ENCODE measurements at regions not wholly inside any gene's neighbourhood (a gene's known extent, or its start where the extent isn't known, plus 50 kb on each side); places are given as distances from the start of the nearest gene placed in this dataset.

DNA sequence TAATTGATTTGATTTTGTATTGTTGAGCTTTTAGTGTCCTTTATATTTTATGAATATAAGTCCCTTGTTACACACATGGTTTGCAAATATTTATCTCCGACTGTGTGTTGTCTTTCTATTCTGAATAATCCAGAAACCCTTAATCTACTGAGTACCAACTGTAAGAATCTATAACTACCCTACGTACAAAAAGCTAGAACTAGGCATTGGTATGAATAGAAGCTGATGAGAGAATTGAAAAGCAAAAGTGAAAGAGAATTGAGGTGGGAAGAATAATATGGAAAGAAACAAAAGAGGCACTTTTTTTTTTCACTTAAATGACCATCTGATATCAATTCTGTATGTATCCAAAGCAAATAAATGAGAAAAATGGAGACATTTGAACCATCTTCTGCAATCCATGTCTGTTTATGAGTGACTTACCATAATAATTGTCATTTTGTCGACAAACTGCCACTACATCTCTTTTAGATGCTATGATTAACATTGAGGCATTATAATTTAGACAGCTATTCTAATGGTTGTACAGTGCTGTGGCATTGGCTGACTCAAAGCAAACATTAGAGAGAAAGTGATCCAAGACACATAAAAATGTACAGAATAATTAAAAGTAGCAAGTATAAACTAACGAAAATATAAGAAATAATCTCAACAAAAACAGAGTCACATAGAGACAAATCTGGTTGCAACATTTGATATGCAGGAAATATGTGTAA is 1516.6 kb upstream of the AGA start:
- no peaks in the 10 kb centered on the region for H3K36me3 Mint-ChIP-seq (ENCODE audit: insufficient read depth)
- H3K4me3 Mint-ChIP-seq: no peak overlapping the region
- H3K27ac Mint-ChIP-seq: no peak overlapping the region
- DNase-seq (no peak), ATAC-seq (replicated peaks) (no peak)
- no peaks in the 10 kb centered on the region for H3K4me1 Mint-ChIP-seq (ENCODE audit: low read depth in 2 of 2)
- peaks cover 6% of the 10 kb centered on the region in 2 donors for H3K9me3 Mint-ChIP-seq
- H3K27me3 Mint-ChIP-seq: no peaks in the 10 kb centered on the region

DNA sequence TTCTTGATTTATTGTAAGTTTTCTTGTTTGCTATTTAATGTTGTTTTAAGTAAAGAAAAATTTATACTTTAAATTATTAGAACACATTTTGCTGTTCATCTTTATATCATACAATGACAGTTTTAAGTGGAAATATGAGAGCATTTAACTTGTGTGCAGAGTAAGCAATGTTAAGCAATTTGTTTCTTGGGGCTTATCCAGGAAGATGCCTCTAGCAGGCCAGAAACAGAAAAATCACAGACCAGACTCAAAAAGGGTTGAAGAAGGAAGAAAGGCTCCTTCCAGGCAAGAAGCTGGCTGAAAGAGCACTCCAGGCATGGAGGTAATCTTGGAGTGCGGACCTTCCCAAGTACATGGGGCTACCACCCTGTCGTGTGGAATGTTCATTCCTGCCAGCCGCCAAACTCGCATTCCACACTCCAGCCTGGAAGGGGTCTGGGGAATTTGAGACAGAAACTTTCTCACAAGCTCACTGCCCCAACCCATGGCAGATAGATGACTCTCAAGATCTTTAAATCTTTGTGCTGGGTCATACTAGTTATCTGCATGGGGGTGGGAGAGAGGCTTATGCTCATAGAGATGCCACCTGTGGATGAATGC is 1521.3 kb upstream of the AGA start:
- Mint-ChIP-seq H3K27me3 (no peaks in the 10 kb centered on the region), H3K9me3 (peaks cover 8 to 10% of the 10 kb centered on the region in 2 donors), H3K27ac (no peak overlapping the region), H3K4me3 (no peak overlapping the region), H3K36me3 (ENCODE audit: insufficient read depth) (no peaks in the 10 kb centered on the region), H3K4me1 (ENCODE audit: low read depth in 2 of 2) (no peaks in the 10 kb centered on the region)
- no peak for DNase-seq
- ATAC-seq (replicated peaks): no peak

DNA sequence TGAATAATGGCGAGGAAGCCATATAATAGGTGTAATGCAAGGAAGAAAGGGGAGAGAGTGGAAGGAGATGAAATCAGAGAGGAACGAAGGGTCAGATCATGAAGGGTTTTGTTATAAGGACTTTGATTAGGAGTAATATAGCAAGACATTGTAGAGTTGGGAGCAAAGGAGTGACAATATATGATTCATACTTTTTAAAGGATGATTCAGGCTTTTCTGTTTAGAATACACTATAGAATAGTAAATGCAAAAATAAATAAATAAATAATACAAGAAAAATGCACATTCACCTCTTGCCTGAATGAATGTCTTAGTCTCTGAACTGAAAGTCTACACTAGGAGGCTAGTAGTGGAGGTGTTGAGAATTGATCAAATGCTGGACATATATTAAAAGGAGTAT is 1524.4 kb upstream of the AGA start:
- Mint-ChIP-seq H3K27me3 (no peaks in the 10 kb centered on the region), H3K27ac (no peak overlapping the region), H3K4me1 (ENCODE audit: low read depth in 2 of 2) (no peaks in the 10 kb centered on the region), H3K9me3 (peaks cover 14 to 15% of the 10 kb centered on the region in 2 donors), H3K36me3 (ENCODE audit: insufficient read depth) (no peaks in the 10 kb centered on the region), H3K4me3 (no peak overlapping the region)
- ATAC-seq (replicated peaks) (no peak), DNase-seq (no peak)

DNA sequence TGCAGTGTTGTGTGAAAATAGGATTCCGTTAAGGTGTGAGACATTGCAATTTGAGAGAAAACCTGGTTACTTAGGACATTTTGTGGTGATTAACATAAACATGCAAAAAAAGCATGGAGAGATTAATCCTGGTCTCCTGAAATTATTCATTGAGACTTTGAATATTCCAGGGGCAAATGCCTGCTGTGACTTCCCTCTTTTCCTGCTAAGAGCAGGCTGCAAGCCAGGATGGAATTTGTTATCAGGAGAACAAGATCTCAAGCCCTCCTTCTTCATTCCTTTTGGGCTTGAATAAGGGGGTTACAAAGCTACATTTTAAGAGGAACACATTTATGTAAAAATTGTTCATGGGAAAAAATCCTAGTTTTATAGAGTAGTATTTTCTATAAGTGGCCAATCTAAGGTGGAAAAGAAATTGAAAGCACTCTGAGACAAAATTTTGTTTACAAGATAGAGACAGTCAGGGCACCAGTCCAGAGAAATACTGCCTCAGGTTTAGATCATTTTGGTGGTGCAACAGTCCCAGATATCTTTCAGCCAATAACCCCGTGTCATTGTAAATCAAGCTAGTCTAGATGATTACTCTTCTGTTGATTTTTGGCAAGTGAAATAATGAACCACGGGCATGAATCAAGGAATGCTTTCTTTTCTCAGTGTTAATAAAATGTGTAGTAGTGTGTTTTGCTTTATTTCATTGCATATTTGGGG is 1528.3 kb upstream of the AGA start:
- H3K27me3 Mint-ChIP-seq: no peaks in the 10 kb centered on the region
- H3K36me3 Mint-ChIP-seq (ENCODE audit: insufficient read depth): no peaks in the 10 kb centered on the region
- peaks cover 15% of the 10 kb centered on the region in 2 donors for H3K9me3 Mint-ChIP-seq
- no peak overlapping the region for H3K27ac Mint-ChIP-seq
- ATAC-seq (replicated peaks): no peak
- no peaks in the 10 kb centered on the region for H3K4me1 Mint-ChIP-seq (ENCODE audit: low read depth in 2 of 2)
- H3K4me3 Mint-ChIP-seq: no peak overlapping the region
- no peak for DNase-seq

DNA sequence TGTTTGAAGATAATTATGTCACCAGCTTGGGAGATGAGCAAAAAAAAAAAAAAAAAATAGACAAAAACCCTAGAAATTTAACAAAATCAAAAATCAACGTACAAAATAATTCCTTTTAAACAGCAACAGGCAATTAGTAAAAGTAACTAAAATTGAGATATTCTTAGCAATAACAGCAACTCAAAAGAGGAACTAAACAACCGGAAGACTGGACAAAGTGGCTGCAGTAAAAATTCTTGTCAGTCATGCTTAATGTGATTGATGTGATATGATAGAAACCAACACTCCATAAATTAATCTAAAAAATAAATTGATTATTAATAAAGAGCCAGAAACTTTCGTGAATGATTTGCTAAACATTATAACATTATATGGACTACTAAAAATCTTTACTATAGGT is 1534.6 kb upstream of the AGA start:
- Mint-ChIP-seq H3K27me3 (no peaks in the 10 kb centered on the region), H3K36me3 (ENCODE audit: insufficient read depth) (peaks cover 3% of the 10 kb centered on the region), H3K9me3 (peaks cover 0 to 8% of the 10 kb centered on the region in 2 donors), H3K27ac (no peak overlapping the region), H3K4me3 (no peak overlapping the region), H3K4me1 (ENCODE audit: low read depth in 2 of 2) (no peaks in the 10 kb centered on the region)
- DNase-seq (no peak), ATAC-seq (replicated peaks) (no peak)

DNA sequence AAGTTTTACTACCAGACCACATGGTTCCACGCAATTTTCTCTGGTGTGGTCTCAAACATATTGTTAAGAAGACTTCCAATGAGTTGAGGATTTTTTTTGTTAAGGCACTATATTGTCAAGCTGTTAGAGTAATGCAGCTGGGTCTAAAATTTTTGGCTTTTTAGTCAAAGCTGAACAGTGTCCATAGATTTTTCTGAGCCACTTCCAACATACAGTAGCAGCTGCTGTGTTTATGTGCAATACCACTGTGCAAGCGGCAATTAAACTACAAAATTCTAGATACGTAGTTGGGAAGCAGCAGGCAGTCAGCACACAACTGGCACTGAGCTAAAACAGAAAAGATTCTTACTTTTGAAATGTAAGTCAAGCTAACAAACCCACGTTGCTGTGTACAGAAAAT is 1551.1 kb upstream of the AGA start:
- Mint-ChIP-seq H3K27me3 (no peaks in the 10 kb centered on the region), H3K4me3 (no peak overlapping the region), H3K9me3 (peaks cover 7 to 9% of the 10 kb centered on the region in 2 donors), H3K36me3 (ENCODE audit: insufficient read depth) (no peaks in the 10 kb centered on the region), H3K4me1 (ENCODE audit: low read depth in 2 of 2) (no peaks in the 10 kb centered on the region), H3K27ac (no peak overlapping the region)
- ATAC-seq (replicated peaks): no peak
- DNase-seq: no peak

DNA sequence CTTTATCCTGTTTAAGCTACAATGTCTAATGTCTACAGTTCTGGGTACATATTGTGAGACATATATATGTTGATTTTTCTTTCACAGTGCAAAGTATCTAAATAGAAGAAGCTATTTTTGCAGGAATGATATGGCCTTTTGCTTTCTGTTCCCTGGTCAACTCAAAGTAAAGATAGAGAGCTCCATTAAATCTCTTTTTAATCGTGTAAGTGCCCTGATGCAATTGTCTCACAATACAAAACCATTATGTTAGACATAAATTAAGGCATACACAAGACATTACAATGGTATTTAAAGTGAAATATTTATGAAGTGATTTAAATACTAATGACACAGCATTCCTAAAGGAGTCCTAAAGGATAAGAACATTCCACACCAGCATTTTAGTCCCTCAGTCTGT is 1559.7 kb upstream of the AGA start:
- H3K36me3 Mint-ChIP-seq (ENCODE audit: insufficient read depth): no peaks in the 10 kb centered on the region
- no peaks in the 10 kb centered on the region for H3K27me3 Mint-ChIP-seq
- H3K27ac Mint-ChIP-seq: no peak overlapping the region
- no peaks in the 10 kb centered on the region for H3K4me1 Mint-ChIP-seq (ENCODE audit: low read depth in 2 of 2)
- DNase-seq (no peak), ATAC-seq (replicated peaks) (no peak)
- peaks cover 5 to 13% of the 10 kb centered on the region in 2 donors for H3K9me3 Mint-ChIP-seq
- no peak overlapping the region for H3K4me3 Mint-ChIP-seq

DNA sequence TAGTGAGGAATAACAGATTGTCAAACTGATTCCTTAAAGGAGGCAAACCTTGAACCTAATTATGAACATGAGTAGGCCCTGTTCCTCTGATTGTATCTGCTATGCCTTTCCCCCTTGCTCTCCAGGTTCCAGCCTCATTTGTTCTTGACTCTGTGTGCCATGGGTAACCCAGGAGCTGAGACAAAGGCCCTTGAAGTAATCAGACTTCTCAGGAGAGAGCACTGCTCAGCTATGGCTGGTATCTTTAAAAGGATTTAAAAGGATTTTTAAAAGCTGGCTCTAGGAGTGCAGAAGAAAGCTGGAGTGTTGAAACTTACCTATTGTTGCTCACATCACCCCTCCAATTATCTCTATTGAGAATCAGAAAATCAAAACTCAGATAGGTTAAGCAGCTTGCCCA is 1565.5 kb upstream of the AGA start:
- no peak for DNase-seq
- ATAC-seq (replicated peaks): no peak
- Mint-ChIP-seq H3K9me3 (peaks cover 0 to 6% of the 10 kb centered on the region in 2 donors), H3K27ac (no peak overlapping the region), H3K27me3 (no peaks in the 10 kb centered on the region), H3K36me3 (ENCODE audit: insufficient read depth) (no peaks in the 10 kb centered on the region), H3K4me1 (ENCODE audit: low read depth in 2 of 2) (no peaks in the 10 kb centered on the region), H3K4me3 (no peak overlapping the region)

DNA sequence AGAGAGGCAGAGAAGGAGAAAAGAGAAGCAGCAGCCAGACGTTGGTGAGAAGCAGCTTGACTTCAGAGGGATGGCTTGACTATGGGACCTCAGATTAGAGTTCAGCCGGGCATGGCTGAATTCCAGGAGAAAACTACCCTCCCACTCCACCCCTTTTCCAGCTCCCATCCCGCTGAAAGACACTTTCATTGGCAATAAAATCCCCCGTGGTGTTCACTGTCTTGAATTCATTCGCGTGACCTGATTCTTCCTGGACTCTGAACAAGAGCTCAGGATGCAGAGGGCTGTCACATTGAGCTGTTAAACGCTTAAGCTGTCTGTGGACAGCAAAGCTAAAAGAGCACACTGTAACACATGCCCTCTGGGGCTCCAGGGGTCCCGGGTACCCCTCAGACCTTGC is 1575.3 kb upstream of the AGA start:
- no peaks in the 10 kb centered on the region for H3K4me1 Mint-ChIP-seq (ENCODE audit: low read depth in 2 of 2)
- H3K9me3 Mint-ChIP-seq: peaks cover 5 to 15% of the 10 kb centered on the region in 2 donors
- no peak overlapping the region for H3K4me3 Mint-ChIP-seq
- no peaks in the 10 kb centered on the region for H3K36me3 Mint-ChIP-seq (ENCODE audit: insufficient read depth)
- ATAC-seq (replicated peaks): no peak
- no peak for DNase-seq
- H3K27me3 Mint-ChIP-seq: no peaks in the 10 kb centered on the region
- H3K27ac Mint-ChIP-seq: no peak overlapping the region

DNA sequence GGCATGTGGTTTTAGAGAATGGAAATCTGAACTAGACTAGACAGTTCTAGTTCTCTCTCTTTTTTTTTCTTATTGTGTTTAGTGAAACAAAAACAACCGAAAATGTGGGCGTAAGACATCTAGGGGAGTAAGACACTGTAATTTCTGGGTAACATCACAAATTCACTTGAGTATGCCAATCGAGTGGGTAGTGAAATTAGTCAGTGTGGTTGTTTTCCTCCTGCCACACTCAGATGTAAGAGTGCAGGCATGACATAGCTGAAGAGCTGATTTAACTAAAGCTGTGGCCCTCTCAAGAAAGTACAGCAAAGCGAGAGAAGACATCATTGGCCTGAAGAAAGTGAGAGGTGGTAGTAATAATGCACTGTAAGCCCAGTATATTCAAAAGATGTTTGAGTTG is 1585.3 kb upstream of the AGA start:
- ATAC-seq (replicated peaks) (no peak), DNase-seq (no peak)
- H3K9me3 Mint-ChIP-seq: peaks cover 3 to 13% of the 10 kb centered on the region in 2 donors
- no peaks in the 10 kb centered on the region for H3K27me3 Mint-ChIP-seq
- H3K4me1 Mint-ChIP-seq (ENCODE audit: low read depth in 2 of 2): no peaks in the 10 kb centered on the region
- H3K36me3 Mint-ChIP-seq (ENCODE audit: insufficient read depth): no peaks in the 10 kb centered on the region
- H3K27ac Mint-ChIP-seq: no peak overlapping the region
- H3K4me3 Mint-ChIP-seq: no peak overlapping the region

DNA sequence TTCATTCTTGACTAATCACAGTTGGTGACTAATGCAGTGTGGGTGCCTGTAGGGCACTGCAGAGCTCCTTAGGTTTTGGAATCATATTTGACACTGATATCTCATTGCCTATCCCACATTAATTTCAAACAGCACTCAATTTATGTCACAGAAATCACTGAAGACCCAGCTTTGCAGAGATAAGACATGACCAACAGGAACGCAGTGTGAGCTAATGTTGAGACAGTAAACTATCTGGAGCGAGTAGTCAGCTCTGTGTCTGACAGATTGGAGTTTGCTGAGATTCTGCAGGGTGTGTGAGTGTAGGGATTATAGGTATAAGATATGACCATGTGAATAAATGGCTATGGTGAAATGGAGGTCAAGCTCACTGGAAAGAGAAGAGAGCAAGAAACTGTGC is 1586.1 kb upstream of the AGA start:
- no peak for DNase-seq
- peaks cover 7 to 18% of the 10 kb centered on the region in 2 donors for H3K9me3 Mint-ChIP-seq
- no peak overlapping the region for H3K4me3 Mint-ChIP-seq
- ATAC-seq (replicated peaks): no peak
- H3K27me3 Mint-ChIP-seq: no peaks in the 10 kb centered on the region
- no peaks in the 10 kb centered on the region for H3K36me3 Mint-ChIP-seq (ENCODE audit: insufficient read depth)
- H3K27ac Mint-ChIP-seq: no peak overlapping the region
- H3K4me1 Mint-ChIP-seq (ENCODE audit: low read depth in 2 of 2): no peaks in the 10 kb centered on the region

DNA sequence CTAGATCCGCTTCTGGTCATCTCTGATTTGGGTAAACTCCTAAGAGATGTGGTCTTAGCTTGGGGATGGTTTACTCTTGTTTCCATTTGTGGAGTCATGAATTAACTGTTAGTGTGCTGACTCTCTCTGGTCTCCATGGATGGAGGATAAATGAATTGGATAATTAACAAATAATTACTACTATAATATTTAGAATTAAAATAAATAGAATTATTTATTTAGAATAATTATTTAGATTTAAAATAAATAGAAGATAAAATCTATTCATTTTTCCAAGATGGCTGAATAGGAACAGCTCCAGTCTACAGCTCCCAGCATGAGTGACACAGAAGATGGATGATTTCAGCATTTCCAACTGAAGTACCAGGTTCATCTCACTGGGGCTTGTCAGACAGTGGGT is 1587.4 kb upstream of the AGA start:
- no peak for DNase-seq
- H3K36me3 Mint-ChIP-seq (ENCODE audit: insufficient read depth): no peaks in the 10 kb centered on the region
- no peaks in the 10 kb centered on the region for H3K4me1 Mint-ChIP-seq (ENCODE audit: low read depth in 2 of 2)
- H3K27ac Mint-ChIP-seq: no peak overlapping the region
- ATAC-seq (replicated peaks): no peak
- no peak overlapping the region for H3K4me3 Mint-ChIP-seq
- H3K9me3 Mint-ChIP-seq: peaks cover 7 to 18% of the 10 kb centered on the region in 2 donors
- no peaks in the 10 kb centered on the region for H3K27me3 Mint-ChIP-seq

DNA sequence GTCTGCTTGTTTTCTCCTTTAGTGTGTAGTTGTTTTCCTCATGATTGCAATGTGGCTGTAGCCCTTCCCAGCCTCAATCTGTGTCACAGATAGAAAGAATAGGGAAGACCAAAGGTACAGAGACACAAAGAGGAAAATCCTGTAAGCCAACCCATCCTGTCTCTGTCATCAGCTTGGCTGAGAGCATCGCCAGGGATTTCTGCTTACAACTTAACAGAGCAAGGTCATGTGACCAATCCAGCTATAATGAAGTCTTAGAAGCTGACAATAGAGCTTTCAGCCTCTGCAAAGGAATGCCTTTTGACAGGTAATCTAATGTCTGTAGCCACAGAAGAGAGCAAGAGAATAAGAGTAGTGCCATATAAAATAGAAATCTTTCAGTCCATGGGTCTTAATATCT is 1598.0 kb upstream of the AGA start:
- ATAC-seq (replicated peaks) (no peak), DNase-seq (no peak)
- Mint-ChIP-seq H3K4me1 (ENCODE audit: low read depth in 2 of 2) (no peaks in the 10 kb centered on the region), H3K27ac (no peak overlapping the region), H3K36me3 (ENCODE audit: insufficient read depth) (no peaks in the 10 kb centered on the region), H3K27me3 (no peaks in the 10 kb centered on the region), H3K4me3 (no peak overlapping the region), H3K9me3 (peaks cover 0 to 4% of the 10 kb centered on the region in 2 donors)

DNA sequence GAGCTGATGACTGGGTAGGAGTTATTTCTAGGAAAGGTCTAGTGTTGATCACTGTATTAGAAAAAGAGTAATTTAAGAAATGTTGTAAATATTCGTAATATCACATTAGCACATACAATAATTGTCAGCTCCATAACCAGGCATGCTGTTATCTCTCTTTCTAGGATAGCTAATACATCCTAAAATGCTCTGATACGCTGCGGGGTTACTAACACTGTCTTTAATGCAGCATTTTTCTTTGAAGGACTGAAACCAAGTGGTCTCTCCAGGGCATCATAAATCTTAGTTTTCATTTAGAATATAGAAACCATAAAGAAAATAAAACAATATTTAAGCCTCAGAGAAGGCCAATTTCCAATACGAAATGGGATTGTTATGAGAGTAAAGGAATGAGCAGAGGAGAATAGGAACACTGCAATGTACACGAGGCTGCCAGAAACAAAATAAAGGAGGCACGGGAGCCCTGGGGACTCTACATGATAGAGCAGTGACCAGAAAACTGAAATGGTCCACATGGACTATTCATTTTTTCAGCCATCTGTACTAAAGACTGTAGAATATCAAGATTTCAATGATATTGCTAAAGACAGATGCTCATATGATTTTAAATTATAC is 1606.7 kb upstream of the AGA start:
- Mint-ChIP-seq H3K4me1 (ENCODE audit: low read depth in 2 of 2) (no peaks in the 10 kb centered on the region), H3K27ac (no peak overlapping the region), H3K27me3 (no peaks in the 10 kb centered on the region), H3K9me3 (peaks cover 0 to 5% of the 10 kb centered on the region in 2 donors), H3K4me3 (no peak overlapping the region), H3K36me3 (ENCODE audit: insufficient read depth) (no peaks in the 10 kb centered on the region)
- no peak for ATAC-seq (replicated peaks)
- DNase-seq: no peak

All from effector memory CD8-positive, alpha-beta T cell (primary cell).